ENCODE measurements at regions not wholly inside any gene's neighbourhood (a gene's known extent, or its start where the extent isn't known, plus 50 kb on each side); places are given as distances from the start of the nearest gene placed in this dataset.

DNA sequence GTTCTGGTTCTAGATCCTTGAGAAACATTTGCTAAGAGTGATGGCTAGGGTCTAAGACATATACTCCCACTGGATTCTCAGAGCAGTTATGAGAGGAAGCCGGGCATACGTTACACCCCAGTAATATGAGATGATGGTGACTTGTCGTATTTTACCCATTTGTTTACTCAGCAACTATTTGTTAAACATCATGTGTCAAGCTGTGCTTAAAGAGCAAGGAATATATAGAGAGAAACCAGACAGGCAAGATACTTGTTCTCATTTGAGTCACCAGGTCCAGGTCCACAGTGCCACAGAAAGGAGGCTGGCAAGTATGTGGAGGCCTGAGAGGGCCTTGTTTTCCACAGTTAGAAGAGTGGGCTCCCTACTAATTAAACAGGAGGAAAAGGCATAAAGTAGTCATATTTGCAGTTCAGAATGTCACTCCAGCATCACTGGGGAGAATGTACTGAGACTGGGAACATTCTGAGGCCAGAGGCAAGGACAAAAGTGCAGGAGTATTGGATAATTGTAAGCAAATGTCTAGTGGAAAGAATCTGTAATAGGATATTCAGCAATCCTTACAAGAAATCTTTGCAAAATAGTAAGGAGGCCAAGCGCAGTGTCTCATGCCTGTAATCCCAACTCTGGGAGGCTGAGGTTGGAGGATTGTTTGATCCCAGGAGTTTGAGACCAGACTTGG lies 142.2 kb downstream of the IRS2 start:
- no peak for DNase-seq (ENCODE audit: low read depth)

DNA sequence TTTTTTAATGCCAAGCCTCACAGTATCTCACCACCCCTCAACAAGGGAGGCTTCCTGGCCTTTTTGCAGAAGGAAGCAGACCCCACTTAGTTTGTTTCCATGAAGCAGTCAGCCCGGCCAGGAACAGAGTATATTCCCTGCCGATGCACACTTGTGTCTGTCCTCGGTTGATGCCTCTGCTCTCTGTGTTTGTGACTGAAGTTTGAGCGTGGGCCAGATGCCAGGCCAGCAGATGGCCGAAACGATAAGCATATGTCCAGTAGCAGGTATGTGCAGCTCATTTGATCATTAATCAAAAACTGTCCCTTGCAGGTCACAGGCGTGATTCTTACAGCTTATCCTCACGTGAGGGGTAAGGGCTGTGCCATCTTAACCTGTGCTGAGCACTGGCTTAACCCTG lies 144.0 kb downstream of the IRS2 start:
- no peak for DNase-seq (ENCODE audit: low read depth)

DNA sequence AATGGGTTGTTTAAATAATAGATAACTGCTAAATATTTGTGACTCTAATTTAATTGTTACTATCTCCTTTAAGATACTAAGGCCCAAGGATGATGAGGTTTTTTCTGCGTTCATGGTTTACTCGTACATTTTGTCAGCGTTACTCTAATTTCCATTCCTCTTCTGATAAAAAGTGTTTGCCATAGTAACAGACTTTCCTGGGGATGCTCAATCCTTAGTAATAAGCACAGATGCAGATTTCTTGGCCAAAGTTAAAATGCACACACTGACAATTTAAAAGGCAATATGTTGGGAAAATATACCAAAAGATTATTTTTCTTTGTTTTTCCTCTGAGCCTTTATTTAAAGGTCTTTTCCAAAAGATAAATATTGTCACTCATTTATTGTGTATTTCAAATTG lies 149.6 kb downstream of the IRS2 start:
- DNase-seq (ENCODE audit: low read depth) = no peak

DNA sequence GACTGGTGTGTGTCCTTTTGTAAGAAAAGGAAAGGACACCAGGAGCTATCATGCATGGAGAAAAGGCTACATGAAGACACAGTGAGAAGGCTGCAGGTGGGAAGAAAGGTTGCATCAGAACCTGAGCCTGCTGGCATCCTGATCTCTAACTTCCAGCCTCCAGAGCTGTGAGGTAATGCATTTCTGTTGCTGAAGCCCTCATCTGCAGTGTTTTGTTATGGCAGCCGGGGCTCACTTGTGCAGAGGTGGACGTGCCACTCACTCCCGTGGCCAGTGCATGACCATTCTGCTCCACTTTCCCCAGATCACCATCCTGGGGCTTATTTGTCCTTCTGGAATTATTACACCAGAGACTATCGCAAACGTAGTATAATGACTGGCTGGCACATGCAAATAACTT lies 155.3 kb downstream of the IRS2 start:
- DNase-seq (ENCODE audit: low read depth) = no peak

DNA sequence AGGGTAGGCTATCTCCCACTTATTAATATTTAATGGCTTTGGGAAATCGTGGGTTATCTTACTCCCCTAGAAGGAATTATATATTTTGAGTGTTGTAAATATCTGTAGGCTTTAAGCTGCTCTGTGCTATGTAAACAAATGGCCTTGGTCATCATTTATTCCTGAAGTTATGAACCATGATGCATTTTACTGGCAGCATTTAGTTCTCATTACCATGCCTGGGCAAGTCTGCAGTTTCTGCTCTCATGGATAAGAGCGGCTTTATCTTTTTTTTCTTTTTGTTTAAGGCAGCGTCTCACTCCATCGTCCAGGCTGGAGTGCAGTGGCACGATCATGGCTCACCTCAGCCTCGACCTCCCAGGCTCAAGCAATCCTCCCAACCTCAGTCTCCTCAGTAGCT lies 156.1 kb downstream of the IRS2 start:
- DNase-seq (ENCODE audit: low read depth) = no peak

DNA sequence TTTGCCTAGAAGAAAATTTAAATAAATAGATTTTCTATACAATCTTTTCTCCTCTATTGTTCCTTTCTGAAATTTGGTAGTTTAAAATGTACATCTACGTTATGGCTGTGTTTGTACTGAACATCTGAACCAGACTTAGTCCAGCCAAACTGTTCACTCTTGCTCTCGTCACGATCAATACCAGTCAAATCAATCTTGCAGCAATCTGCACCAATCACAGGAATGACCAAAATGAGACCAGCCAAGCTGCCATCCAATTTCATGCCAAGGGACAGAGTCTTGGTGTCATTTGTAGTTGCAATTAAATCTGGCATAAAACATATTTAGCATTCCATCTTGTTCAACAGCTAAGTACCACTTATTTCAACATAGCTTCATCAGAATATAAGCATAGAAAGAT lies 156.6 kb downstream of the IRS2 start:
- DNase-seq (ENCODE audit: low read depth) = no peak

DNA sequence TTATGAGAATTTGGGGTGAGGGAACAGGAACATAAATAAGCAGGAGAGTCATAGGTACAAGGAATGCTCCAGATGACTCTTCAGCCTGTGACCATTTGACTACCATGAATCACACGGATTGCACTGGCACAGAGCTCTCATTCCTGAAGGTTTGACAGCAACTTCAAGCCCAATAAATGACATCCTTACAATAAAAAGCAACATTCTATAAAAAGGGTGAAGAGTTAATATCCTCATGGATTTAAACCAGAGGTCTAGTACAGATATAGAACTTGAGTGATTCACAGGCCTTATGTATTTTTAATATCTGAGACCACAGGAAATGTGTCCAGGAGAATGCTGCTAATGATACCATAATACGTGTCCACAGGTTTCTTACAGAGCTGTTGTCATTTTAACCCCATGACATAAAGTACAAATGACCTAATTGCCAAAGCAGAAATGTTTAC lies 158.1 kb downstream of the IRS2 start:
- no peak for DNase-seq (ENCODE audit: low read depth)

DNA sequence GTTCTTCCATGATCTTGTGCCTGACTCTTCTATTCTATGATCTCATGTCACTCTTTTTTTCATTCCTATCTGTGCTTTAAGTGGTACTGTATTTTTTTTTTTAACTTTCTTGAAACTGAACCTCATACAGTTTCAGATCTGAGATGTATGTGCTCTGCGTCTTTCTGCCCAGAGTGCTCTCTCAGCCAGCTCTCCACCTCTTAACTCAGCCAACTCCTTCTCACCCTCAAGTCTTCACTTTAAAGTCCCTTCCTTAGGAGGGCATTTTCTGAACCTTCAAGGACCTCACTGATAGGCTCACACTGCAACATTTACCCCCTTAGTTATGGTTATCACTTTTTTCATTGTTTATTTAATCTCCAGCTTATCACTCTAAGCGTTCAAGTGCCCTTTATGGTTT lies 158.7 kb downstream of the IRS2 start:
- DNase-seq (ENCODE audit: low read depth) = no peak

DNA sequence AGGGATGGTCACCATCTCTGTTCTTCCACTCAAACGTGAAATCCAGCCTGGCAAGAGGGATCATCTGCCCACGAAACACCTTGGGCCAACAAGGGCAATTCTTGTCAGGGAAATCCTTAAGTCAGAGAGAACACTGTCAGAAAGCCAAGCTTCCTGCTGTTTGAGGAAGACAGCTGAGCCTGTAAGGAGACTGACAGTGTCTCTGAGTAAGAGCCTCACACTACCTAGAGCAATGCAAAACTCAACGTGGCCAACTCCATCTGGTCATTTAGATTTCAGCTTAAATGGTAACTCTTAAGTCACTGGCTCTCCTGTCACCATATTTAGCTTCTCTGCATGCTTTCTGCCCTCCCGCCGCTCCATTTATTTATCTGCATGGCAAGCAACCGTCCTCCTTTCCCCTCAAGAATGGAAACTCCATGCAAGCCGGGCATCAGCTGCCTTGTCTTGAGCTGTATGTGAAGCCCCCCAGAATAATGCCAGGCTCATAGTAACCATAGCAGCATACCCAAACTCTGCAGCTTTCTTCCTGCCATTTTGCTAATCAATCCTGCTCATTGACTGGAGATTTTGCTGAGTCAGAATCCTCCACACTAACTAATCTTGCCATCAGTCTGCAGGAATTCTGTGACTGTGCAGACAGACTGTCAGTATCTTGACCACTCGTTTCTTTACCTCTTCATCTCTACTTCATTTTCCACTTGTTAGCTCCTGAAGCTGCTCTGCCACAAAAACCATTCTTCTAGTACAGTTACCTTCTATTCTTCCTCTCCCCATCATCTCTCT lies 159.8 kb downstream of the IRS2 start:
- DNase-seq (ENCODE audit: low read depth) = no peak

DNA sequence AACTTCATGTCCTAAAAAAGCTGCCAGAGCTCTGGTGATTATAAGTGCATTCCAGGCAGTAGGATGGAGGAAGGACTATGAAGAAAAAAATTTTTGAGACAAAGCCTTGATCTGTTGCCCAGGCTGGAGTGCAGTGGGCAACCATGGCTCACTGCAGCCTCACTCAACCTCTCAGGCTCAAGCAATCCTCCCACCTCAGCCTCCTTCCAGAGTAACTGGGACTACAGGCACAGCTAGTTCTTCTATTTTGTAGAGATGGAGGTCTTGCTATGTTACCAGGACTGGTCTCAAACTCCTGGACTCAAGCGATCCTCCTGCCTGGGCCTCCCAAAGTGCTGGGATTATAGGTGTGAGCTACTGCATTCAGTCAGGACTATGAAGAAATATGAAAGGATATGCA lies 161.2 kb downstream of the IRS2 start:
- DNase-seq (ENCODE audit: low read depth) = no peak

DNA sequence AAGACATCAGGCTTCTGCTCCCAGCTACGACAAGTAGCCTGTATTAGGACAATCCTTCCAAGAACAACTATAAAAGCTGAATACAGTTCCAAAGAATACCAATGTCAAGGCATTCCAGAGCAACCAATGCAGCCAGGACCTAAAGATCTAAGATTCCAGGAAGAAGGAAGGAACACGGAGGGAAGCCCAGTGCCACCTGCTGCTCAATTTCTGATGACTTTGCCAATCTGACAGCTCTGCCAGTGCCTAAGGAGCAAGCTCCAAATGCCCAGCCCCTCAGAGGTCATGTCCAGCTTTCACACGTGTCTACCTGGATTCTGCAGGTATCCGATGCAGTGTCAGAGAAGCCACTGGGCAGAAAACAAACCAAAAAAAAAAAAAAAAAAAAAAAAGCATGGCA lies 164.4 kb downstream of the IRS2 start:
- DNase-seq (ENCODE audit: low read depth) = no peak

DNA sequence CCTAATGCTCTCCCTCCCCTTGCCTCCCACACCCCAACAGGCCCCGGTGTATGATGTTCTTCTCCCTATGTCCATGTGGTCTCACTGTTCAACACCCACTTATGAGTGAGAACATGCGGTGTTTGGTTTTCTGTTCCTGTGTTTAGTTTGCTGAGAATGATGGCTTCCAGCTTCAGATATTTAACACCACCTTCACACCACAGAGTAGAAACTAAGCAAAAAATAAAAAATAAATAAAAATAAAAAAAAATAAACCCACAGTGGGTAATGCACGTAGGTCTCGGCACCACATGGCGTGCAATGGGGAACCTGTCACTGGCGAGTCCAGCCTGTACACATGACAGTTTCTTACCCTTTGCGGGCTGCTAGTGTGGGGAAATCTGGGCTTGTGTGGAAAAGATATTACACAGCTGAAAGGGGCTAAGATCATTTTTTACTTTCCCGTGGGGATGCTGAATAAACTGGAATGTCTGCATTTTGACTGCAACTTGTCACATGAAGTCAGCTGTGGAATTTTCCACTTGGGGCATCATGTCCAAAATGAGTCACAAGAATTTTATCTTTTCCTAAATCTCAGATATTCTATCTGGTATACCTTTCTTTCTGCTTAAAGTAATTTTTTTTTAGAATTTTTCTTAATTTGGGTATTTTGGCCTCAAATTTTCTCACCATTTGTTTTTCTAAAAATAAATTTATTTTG lies 170.5 kb downstream of the IRS2 start:
- no peak for DNase-seq (ENCODE audit: low read depth)

DNA sequence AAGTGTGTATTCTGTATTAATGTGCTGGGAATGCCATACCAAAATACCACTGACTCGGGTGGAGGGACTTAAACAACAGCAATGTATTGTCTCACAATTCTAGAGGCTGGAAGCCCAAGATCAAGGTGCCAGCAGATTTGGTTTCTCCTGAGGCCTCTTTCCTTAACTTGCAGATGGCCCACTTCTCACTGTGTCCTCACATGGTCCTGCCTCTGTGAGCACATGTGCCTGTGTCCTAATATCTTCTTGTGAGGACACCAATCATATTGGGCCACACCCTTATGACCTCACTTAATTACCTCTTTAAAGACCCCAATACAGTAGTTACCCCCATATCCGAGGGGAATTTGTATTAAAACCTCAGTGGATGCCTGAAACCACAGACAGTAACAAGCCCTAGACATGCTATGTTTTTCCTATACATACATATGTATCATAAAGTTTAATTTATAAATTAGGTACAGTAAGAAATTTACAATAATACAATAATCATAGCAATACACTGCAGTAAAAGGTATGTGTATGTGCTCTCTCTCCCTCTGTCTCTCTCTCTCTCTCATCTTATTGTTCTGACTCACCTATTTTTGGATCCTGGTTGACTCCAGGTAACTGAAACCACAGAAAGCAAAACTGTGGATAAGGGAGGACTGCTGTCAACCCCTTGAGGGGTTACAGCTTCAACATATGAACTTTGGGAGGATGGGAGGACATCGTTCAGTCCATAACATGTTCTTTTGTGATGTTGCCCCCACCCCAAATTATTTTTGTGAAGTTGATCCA lies 174.3 kb downstream of the IRS2 start:
- no peak for DNase-seq (ENCODE audit: low read depth)

DNA sequence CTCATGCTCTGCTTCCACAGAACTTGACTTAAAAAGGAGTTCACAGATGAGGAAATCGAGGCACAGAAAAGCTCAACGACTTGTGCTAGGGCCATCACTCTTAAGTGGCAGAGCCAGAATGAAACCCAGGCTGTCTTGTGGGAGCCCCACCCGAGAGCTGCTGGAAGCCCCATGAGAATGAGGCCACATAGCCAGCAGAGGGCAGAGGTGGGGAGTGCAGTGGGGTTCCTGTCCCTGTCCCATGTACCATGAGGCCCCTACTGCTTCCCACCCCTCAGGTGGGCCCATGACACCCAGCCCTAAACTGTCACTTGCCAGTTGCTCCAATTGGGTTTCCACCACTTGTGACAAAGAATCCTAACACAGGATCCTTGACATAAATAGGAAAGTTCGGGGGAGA lies 175.9 kb downstream of the IRS2 start:
- DNase-seq (ENCODE audit: low read depth) = no peak

DNA sequence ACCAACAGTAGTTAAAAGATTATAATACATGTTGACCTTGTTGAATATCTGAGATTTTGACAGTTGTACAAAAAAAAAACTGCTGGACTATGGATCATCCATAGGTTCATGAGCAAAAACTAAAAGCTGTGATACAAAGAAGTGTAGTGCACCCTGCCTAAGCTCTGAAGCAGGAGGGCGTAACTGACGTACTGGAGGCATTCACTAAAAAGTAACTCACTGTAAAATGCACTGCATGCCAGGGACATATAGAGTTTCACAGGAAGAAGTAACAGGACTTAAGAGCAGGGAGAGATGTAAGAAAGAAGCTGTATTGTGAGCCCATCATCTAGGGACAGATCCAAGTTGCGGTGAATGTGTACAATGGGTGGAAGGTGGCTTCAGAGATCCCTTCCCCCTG lies 177.9 kb downstream of the IRS2 start:
- no peak for DNase-seq (ENCODE audit: low read depth)

DNA sequence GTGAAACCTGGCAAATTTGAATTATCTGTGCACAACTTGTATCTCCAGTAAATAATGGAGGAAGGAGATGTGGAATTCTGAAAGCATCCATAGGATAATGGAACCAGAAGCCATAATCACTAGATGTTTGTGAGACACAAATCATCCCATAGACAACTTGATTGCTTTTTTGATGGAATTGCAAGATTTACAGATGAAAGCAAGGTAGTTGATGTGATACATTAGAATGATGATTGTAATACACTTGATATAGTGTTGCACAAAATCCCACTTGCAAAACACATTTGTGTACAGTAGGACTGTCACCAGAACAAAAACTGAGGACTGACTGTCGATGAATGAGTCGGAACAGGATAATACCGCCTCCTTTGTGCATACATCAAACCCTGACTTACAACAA lies 178.3 kb downstream of the IRS2 start:
- DNase-seq (ENCODE audit: low read depth) = no peak

DNA sequence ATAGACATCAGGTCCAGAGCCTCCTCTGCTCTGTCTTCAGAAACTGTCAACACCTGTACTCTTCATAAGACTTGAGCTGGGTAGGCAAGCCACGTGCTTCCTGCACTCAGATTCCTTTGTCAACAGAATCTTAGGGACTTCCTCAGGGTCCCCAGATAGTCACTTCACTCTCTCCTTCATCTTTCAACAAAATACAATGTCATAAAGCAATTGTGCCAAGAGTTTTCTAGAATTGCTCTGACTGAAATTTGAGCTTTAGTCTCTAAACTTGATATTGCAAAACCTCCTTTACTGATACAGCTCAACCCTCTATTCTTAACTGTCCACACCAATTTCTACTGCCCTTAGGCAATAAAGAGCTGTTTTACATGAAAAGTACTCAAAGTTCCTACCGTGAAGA lies 179.9 kb downstream of the IRS2 start:
- no peak for DNase-seq (ENCODE audit: low read depth)

DNA sequence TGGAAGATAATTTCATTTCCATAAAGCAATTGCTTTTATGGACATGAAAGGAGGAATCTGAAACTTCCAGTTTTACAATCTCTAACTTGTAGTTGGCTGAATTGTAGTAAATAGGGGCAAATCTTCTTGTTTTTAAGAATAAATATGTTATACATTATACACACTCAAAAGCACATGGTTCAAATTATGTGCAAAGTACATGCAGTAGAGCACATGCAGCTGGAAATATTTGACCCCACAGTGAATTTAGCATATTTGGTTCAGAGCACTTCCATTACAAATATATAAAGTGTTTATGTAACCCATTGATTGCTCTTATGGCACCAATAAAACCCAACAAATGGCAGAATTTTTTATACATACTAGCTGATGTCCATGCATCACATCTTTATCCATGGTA lies 180.5 kb downstream of the IRS2 start:
- DNase-seq (ENCODE audit: low read depth) = no peak

DNA sequence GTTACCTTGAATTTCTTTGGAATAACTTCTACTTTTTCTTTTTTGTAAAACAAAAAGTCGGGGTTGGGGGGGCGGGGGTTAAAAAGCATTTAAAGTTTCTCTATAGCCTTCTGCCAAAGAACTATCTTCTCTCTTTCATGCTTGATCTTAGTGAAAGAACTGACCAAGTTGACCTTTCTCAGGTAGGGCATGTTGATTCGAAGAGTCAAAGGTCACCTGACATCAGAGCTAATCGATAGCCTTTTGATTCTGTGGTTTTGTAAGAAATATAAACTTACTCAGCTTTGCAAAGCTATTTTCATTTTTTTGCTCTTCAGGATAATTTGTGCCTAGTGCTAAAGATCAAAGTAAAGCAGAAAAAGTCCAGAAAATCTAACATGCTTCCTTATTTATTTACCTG lies 181.5 kb downstream of the IRS2 start:
- DNase-seq (ENCODE audit: low read depth) = no peak

DNA sequence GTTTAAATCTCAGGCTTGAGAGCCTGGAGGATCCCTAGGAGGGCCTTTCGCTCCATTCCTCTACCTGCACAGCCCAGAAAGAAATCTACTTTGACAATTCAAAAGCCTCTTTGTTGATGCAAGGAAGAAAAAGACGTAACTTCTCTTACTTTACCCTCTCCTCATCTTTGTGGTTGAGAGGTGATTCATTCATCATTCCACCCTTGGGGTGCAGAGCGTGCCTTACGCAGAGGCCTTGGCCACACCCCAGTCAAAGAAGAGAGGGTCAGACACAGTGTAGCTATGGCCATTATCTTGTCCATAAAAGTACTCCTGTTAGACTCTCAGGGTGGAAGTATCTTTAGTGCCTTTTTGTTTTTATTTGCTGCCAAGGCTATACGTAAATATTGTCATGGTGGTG lies 184.0 kb downstream of the IRS2 start:
- DNase-seq (ENCODE audit: low read depth) = no peak

DNA sequence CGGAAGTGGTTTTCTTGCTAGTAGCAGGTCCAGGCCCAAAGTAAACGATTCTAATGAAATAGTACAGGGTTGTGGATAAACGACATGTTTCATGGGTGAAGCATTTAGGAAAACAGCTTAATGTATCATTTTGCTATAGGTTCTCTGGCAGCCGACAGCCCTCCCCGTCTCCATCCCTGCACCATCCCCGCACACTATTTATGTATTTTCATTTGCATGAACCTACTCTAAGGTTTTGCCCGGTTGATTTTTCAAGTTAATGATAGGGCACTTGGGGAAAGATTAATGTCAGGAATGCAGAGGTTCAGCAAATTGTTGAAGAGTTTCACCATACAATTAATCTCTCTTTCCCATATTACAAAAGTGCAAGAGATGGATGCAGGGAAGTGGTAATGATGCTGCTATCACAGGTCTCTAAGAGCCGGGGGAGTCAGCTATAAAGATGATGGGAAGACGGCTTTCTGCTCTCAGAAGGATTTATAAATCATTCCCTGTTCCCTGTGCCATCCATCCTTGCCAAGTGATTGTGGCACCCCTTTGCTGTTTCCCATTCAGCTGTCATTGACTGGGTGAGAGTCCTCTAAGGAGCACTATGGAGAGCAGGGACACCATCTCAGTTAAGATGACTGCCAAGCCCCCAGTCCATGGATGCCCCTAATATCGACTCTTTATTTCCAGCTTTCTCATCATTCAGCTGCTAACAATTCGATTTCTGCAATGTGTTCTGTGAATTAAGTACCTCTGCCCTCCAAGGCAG lies 186.3 kb downstream of the IRS2 start:
- no peak for DNase-seq (ENCODE audit: low read depth)

DNA sequence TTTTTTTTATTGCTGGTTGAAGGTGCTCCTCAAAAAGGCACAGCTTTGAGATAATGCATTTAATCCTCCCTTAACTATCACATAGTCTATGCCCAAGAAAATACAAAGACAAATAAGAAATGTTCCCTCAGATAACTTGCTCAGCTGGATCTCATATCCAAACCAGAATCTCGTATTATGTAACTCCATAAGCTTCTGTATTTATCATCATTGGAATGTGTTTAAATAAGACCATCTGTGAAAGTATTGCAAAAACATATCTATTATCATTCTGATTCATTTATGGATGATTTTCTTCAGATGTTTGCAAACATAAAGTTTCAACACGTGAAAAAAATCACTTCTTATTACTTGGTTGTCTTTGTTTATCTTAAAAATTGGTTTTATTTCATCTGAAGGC lies 190.9 kb downstream of the IRS2 start:
- DNase-seq (ENCODE audit: low read depth) = no peak
